ENCODE measurements at regions not wholly inside any gene's neighbourhood (a gene's known extent, or its start where the extent isn't known, plus 50 kb on each side); places are given as distances from the start of the nearest gene placed in this dataset.

- intact Hi-C loops (cut with DNase I), result no loop called here
- no peak for DNase-seq
These were observed 390.0 kb upstream of the RPS6KA3 start for GRCh38 chrX:20656721-20657120.

- no peak for DNase-seq
- intact Hi-C loops (cut with DNase I), result no loop called here
These were observed 387.9 kb upstream of the RPS6KA3 start for GRCh38 chrX:20654596-20655106.

- no peak for DNase-seq
- intact Hi-C loops (cut with DNase I), result no loop called here
These were observed 386.4 kb upstream of the RPS6KA3 start for GRCh38 chrX:20653070-20653469.

- intact Hi-C loops (cut with DNase I), result no loop called here
These were observed 375.2 kb upstream of the RPS6KA3 start for GRCh38 chrX:20641954-20642353.

GRCh38 chrX:20639115-20639514 is 372.4 kb upstream of the RPS6KA3 start:
- intact Hi-C loops (cut with DNase I), result no loop called here
- DNase-seq, result no peak

More at GRCh38 chrX:20641954-20642353, 375.2 kb upstream of the RPS6KA3 start:
- DNase-seq, result no peak

- DNase-seq, result no peak
- intact Hi-C loops (cut with DNase I), result no loop called here
These were observed 370.6 kb upstream of the RPS6KA3 start for GRCh38 chrX:20637351-20637750.

- DNase-seq, result no peak
- intact Hi-C loops (cut with DNase I), result no loop called here
These were observed 366.7 kb upstream of the RPS6KA3 start for GRCh38 chrX:20633451-20633850.

GRCh38 chrX:20623448-20623847 is 356.7 kb upstream of the RPS6KA3 start:
- intact Hi-C loops (cut with DNase I), result no loop called here

GRCh38 chrX:20620306-20620705 is 353.6 kb upstream of the RPS6KA3 start:
- intact Hi-C loops (cut with DNase I), result no loop called here
- DNase-seq, result no peak

More at GRCh38 chrX:20623448-20623847, 356.7 kb upstream of the RPS6KA3 start:
- DNase-seq, result no peak

GRCh38 chrX:20609916-20610415 is 343.3 kb upstream of the RPS6KA3 start:
- no peak for DNase-seq
- intact Hi-C loops (cut with DNase I), result no loop called here

GRCh38 chrX:20606831-20607230 is 340.1 kb upstream of the RPS6KA3 start:
- DNase-seq, result no peak
- intact Hi-C loops (cut with DNase I), result no loop called here

GRCh38 chrX:20596856-20597255 is 330.1 kb upstream of the RPS6KA3 start:
- intact Hi-C loops (cut with DNase I), result no loop called here
- peak in 2 of 42 donors; percentile 0 to 33 for DNase-seq

- peak in 23 of 42 donors; percentile 0 to 50 (median 13) for DNase-seq
- intact Hi-C loops (cut with DNase I), result no loop called here
These were observed 329.3 kb upstream of the RPS6KA3 start for GRCh38 chrX:20595928-20596575.

- intact Hi-C loops (cut with DNase I), result no loop called here
- DNase-seq, result no peak
These were observed 328.3 kb upstream of the RPS6KA3 start for GRCh38 chrX:20594985-20595384.

GRCh38 chrX:20593836-20594235 is 327.1 kb upstream of the RPS6KA3 start:
- intact Hi-C loops (cut with DNase I), result no loop called here
- DNase-seq, result no peak

GRCh38 chrX:20593402-20593801 is 326.7 kb upstream of the RPS6KA3 start:
- intact Hi-C loops (cut with DNase I), result no loop called here
- no peak for DNase-seq

GRCh38 chrX:20591246-20591645 is 324.5 kb upstream of the RPS6KA3 start:
- intact Hi-C loops (cut with DNase I), result no loop called here
- no peak for DNase-seq

GRCh38 chrX:20585782-20586181 is 319.1 kb upstream of the RPS6KA3 start:
- no peak for DNase-seq
- intact Hi-C loops (cut with DNase I), result no loop called here

GRCh38 chrX:20571611-20572010 is 304.9 kb upstream of the RPS6KA3 start:
- no peak for DNase-seq
- intact Hi-C loops (cut with DNase I), result no loop called here

- intact Hi-C loops (cut with DNase I), result no loop called here
- DNase-seq, result no peak
These were observed 300.4 kb upstream of the RPS6KA3 start for GRCh38 chrX:20567108-20567507.

- intact Hi-C loops (cut with DNase I), result no loop called here
- peak in 10 of 42 donors; percentile 5 to 43 (median 14) for DNase-seq
These were observed 280.9 kb upstream of the RPS6KA3 start for GRCh38 chrX:20547611-20548051.

Data from head of caudate nucleus (tissue), 42 donors.